Neural cell (in vitro differentiated cells): ENCODE measurements at regions not wholly inside any gene's neighbourhood (a gene's known extent, or its start where the extent isn't known, plus 50 kb on each side); places are given as distances from the start of the nearest gene placed in this dataset.
A peak's percentile ranks its signal among the peaks of the same experiment; 100 is the strongest.

ENCODE experiments used
- CTCF ChIP-seq: fragments of 450-650 bp; IDR thresholded peaks from 2 replicates; pipeline ENCODE4 v1.5.1; 2014; ENCODE audit warnings: antibody characterized with exemption, mild to moderate bottlenecking, moderate library complexity; ENCODE audit not compliant: poor library complexity, severe bottlenecking
- EP300 ChIP-seq: fragments of 450-650 bp; conservative IDR thresholded peaks from 2 replicates; pipeline ENCODE4 v1.6.1; 2014; ENCODE audit warnings: antibody characterized with exemption, mild to moderate bottlenecking, moderate library complexity; ENCODE audit not compliant: poor library complexity, severe bottlenecking
- EZH2 ChIP-seq: fragments of 200-600, 300-800 bp; shearing (Covaris generic), sonication (generic); IDR thresholded peaks from 2 replicates; pipeline ENCODE4 v1.6.1; 2014; ENCODE audit warnings: antibody characterized with exemption, low read length, borderline replicate concordance, mild to moderate bottlenecking; ENCODE audit not compliant: insufficient read depth, poor library complexity, severe bottlenecking
- POLR2AphosphoS5 ChIP-seq: IDR thresholded peaks from 2 replicates; pipeline ENCODE4 v1.6.1; 2012
- REST ChIP-seq: IDR thresholded peaks from 2 replicates; pipeline ENCODE4 v1.6.1; 2012; ENCODE audit warnings: borderline replicate concordance
- TAF1 ChIP-seq: IDR thresholded peaks from 2 replicates; pipeline ENCODE4 v1.6.1; 2012; ENCODE audit warnings: low read depth

GRCh38 chr4:72701987-72702819 is 133.2 kb upstream of the ADAMTS3 start:
- peak; percentile 61 for TF ChIP-seq CTCF
- no peak for TF ChIP-seq EP300
- TF ChIP-seq EZH2: no peak
- TF ChIP-seq TAF1: no peak
- no peak for TF ChIP-seq POLR2AphosphoS5
- TF ChIP-seq REST: no peak
